SU-DHL-6 (cell line): ENCODE measurements at regions not wholly inside any gene's neighbourhood (a gene's known extent, or its start where the extent isn't known, plus 50 kb on each side); places are given as distances from the start of the nearest gene placed in this dataset.

Source experiments
- CTCF ChIP-seq: fragments of 200-600 bp; sonication (generic); IDR thresholded peaks from one replicate; pipeline ENCODE4 v1.5.1; 2017; ENCODE audit warnings: antibody characterized with exemption, mild to moderate bottlenecking, low read length, moderate library complexity; ENCODE audit not compliant: insufficient read depth, poor library complexity, severe bottlenecking
- EZH2phosphoT487 ChIP-seq: fragments of 200-600 bp; sonication (generic), shearing (Covaris generic); conservative IDR thresholded peaks from 2 replicates; pipeline ENCODE4 v1.6.1; 2018; ENCODE audit warnings: mild to moderate bottlenecking, antibody characterized with exemption, low read length, moderate library complexity, mixed read lengths

GRCh38 chr11:42669248-42669976, 642.4 kb upstream of the API5 start:
- TF ChIP-seq CTCF, result no peak
- no peak for TF ChIP-seq EZH2phosphoT487
